Activated CD4-positive, alpha-beta T cell treated with anti-CD3 and anti-CD28 coated beads, Interleukin-2, amount 50 U/mL, for 48 hours (primary cell): ENCODE measurements at regions not wholly inside any gene's neighbourhood (a gene's known extent, or its start where the extent isn't known, plus 50 kb on each side); places are given as distances from the start of the nearest gene placed in this dataset.
"Not testable (repeated sequence)": the region's sequence is repeated elsewhere in the genome, so short reads cannot be mapped to it uniquely, and the experiment has no call there.

ENCODE experiments used
- DNase-seq, 2 experiments: peaks; one replicate each; pipeline ENCODE4 v3.0.0-alpha.2; 2020

DNA sequence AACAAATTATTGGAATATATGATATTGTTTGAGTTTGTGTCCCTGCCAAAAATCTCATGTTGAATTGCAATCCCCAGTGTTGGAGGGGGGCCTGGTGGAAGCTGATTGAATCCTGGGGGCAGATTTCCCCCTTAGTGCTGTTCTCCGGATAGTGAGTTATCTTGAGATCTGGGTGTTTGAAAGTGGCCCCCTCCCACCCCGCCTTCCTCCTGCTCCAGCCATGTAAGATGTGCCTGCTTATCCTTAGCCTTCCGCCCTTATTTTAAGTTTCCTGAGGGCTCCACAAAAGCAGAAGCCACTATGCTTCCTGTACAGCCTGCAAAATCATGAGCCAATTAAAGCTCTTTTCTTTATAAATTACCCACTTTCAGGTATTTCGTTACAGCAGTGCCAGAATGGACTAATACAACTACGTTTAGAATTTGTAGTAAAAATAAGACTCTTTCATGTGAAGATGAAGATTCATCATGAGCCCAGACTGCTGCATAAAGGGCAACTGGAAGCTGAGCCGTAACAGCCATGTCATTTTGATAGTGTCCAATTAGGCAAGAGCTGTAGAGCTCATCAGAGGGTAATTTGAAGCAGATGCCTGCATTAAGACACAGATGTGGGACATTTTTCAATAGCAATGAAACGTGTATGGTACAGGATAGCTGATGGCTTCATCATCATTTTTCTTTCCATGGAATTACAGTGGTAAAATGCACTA is 1007.2 kb downstream of the REEP3 start:
- no peak for DNase-seq

DNA sequence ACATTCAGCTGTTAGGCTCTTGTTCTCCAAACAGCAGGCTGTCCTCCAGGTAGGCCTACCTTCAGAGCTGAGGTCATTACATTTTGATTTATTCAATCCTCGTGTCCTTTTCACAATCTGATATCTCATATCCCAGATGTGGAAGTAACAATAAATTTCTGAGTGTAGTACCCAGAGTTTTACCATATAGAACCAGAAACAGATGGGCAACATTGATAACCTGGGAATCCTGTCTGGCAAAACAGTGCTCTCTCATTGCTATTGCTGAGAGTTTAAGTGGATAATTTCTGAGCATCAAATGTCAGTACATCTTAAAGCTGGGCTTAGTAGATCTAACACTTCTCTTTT is 1007.8 kb downstream of the REEP3 start:
- no peak for DNase-seq

DNA sequence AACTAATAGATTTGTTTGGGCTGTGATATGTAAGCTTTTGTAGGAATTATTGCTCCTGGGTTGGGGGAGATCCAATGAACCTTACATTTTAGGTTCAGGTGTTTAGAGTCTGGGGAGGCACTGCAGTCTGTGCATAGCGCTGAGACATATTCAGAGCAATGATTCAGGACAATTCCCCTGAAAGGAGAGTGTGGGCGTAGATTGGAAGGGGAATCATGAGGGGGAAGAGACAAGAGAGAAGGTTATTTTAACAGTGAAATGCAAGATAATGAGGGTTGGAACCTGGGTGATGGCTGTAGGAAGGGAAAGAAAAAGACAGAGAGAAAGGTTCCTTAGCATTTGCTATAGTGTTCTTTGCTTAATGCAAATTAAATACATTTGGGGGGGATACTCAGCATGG is 1013.4 kb downstream of the REEP3 start:
- no peak for DNase-seq

DNA sequence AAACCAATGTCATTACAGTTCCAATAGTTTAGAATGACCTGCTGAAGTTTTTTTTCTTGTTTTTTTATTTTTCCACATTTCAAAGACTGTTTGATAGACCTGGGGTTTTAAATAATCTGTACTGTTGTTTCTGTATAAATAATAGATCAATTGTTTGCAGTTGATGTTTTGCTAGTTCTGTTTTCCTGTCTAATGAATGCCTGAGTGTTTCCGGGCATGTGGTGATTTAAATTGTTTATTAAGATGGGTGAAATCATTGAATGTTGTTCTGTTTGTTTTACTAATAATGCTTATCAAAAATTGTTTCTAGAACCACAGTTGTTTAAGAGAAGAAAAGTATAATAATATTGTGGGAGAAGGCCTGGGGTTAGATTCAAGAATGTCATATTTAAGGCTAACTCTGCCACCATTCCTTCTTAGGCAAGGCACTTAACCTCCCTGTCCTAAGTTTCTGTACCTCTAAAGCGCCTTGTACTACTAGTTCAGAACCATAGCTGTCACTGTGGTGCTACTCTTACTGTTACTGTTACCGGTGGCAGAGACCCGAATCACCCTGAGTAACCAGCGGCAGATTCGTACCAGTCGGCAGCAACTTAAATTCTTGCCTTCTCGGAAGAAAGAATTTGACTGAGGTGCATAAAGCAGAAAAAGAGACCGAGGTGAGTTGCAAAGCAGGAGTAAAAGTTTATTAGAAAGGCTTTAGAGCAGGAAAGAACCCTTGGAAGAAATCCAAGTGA is 1014.1 kb downstream of the REEP3 start:
- DNase-seq: no peak

- no peak for DNase-seq
These were observed 1015.9 kb downstream of the REEP3 start for GRCh38 chr10:64537112-64537511.

DNA sequence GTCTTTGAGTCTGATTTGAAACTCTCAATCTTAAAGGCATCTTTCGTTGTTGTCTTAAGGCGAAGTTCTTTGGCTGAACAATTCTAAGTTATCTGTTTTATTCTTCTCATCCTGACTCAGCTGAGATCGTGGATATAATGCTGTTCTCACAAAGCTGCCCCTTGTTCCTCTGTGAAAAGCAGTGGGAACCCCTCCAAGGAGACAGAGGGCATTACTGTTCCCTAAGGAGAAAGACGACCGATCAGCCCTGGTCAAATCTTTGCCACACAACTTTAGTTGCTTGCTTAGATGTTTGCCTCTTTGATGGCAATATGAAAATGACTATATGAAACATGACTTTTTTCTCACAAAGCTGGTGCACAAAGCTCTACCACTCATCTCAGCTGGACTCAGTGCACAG is 1016.7 kb downstream of the REEP3 start:
- no peak for DNase-seq

GRCh38 chr10:64546073-64546472 is 1024.9 kb downstream of the REEP3 start:
- no peak for DNase-seq

GRCh38 chr10:64547168-64547567 is 1026.0 kb downstream of the REEP3 start:
- DNase-seq: no peak

- no peak for DNase-seq
These were observed 1034.5 kb downstream of the REEP3 start for GRCh38 chr10:64555666-64556065.

DNA sequence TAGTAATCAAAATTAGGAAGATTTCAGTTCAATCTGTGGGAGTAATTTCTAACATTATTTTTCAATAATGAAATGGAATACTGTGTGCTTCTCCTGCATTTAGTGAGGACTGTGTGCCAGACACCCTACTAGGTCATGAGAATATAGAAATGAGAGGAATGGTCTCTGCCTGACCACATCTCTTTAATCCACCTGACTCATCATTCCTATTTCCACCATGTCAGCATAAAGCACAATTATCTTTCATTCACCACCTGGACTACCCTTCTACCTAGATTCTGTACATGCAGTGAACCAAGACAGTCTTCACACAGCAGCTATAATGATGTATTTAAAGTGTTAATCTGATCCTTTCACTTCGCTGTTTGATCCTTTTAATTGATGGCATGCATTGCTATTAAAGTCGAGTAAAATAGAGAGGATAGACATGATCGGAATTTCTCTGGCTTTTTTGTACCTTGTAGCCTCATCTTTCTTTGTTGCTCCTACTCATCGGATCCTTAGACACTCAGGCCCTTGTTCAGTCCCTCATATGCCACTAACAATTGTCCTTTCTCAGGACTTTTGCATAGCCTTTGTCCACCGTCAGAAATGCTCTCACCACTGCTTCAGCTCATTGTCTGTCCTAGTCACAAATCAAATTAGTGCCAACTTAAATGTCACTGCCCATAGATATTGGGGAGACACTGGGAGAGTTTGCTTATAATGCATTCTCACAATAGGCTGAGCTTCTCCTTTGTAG is 1037.1 kb downstream of the REEP3 start:
- DNase-seq: no peak

GRCh38 chr10:64571056-64571455 is 1049.9 kb downstream of the REEP3 start:
- no peak for DNase-seq

DNA sequence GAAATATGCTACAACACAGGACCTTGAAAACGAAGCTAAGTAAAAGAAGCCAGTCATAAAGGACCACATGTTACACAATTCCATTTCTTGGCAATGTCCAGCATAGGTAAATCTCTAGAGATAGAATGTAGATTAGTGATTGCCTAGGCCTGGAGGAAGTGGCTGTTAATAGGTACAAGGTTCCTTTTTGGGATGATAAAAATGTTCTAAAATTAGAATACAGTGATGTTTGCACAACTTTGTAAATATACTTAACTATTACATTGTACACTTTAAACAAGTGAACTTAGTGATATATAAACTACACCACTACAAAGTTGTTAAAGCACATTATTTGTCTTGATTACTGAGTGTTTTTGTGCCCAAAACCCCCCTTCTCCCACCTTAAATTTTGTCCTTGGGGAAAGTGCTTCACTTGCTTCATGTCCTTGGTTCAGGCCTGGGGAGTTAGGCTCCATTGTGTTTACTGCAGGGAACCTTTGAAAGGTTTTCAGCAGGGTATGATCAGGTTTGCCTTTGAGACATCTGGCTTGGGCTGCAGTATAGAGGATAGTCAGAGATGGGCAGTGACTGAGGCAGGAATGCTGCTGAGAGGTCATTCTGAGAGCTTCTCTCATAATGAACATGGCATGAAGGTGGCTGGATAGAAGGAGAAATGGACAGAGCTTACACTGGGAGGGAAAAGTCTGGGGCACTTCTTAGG is 1052.6 kb downstream of the REEP3 start:
- no peak for DNase-seq

DNA sequence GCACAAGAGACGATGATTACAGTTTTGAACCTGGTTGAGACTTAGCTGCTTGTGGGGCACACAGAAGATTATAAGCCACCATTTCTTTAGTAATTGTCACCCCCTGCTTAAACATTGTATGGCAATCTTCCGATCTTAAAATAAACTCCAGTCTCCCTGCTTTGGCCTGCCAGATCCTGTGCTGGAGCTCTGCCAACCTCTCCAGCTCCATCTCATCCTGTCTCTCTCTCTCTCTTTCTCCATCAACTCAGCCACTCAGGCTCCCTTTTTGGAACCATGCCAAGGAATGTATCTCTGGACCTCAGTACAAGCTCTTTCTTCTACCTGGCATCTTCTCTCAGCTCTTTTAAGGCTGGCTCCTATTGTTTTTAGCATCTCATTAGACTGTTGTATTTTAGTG is 1053.2 kb downstream of the REEP3 start:
- no peak for DNase-seq

GRCh38 chr10:64576497-64576896 is 1055.3 kb downstream of the REEP3 start:
- no peak for DNase-seq

DNA sequence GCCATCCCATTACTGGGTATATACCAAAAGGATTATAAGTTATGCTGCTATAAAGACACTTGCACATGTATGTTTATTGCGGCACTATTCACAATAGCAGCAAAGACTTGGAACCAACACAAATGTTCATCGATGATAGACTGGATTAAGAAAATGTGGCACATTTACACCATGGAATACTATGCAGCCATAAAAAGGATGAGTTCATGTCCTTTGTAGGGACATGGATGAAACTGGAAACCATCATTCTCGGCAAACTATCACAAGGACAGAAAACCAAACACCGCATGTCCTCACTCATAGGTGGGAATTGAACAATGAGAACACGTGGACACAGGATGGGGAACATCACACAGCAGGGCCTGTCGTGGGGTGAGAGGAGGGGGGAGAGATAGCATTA is 1057.6 kb downstream of the REEP3 start:
- DNase-seq: not testable (repeated sequence)

DNA sequence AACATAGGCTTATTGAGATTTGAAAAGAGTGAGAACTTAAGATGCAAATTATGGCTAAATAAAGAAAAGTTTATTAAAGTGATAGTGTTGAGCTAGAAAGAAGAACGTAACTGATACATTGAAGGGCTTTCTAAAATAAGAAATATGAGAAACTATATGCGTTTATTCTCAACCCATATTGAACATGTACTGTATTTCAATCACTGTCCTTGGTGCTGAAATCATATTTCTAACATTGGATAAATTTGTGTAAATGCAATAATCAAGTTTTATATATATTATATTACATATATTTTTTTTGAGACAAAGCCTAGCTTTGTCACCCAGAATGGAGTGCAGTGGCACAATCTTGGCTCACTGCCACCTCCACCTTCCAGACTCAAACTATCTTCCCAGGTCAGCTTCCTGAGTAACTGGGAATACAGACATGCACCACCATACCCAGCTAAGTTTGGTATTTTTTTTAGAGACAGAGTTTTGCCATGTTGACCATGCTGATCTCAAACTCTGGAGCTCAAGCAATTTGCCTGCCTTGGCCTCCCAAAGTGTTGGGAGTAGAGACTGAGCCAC is 1065.8 kb downstream of the REEP3 start:
- DNase-seq: no peak

DNA sequence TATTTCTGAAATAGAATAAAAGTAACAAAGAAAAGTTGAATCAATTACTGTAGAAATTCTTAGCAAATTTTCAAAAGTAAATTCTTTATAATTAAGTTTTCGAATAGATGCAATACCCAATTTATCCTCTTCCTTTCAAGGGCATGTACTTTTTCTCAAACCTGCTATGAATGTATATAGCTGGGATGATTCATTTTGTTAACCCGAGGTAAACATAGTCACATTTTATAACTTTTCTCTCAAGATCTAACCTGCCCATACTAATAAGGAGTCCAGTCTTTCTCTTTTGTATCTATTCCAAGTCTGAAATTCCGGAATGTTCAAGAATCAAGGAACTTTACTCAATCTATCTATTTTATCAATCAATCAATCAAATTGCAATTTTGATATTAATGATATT is 1072.9 kb downstream of the REEP3 start:
- no peak for DNase-seq

DNA sequence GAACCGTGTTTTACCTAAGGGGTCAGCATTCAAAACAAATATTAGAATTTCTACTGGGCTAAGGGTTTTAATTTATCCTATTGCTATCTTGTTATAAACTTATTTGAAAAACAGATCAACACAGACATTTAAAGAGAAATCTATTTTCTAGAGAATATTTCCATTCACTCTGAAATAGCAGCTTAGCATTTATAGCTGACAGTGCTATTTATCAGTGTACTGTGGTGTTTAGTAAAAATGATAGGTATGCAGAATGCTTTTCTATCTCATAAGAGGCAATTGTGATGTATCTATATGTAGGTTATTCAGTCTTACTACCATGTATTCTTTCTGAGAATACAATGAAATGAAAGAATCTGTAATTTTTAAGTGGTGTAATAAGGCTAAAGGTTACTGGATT is 1077.4 kb downstream of the REEP3 start:
- DNase-seq: no peak

GRCh38 chr10:64601298-64601697 is 1080.1 kb downstream of the REEP3 start:
- DNase-seq: no peak

DNA sequence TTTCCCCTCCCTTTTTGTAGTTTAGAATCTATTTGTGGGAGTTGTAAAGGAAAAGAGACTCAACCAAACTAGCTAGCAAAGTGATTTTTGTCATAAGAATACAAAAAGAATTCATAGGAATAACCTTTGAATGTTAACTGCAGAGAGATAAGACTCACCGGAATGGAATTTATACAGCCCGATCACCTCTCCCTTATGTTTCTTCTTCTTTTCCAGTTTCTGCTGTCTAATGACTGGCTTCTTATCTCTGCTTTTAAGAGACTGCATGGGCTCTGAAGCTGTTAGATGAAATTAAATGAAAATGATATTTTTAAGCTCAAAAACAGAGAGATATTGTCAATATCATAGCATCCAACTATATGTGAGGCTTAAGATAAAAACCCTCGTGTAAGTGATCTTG is 1095.9 kb downstream of the REEP3 start:
- DNase-seq: no peak

- DNase-seq: no peak
These were observed 1097.9 kb downstream of the REEP3 start for GRCh38 chr10:64619102-64619501.

- no peak for DNase-seq
These were observed 1105.7 kb downstream of the REEP3 start for GRCh38 chr10:64626924-64627323.

DNA sequence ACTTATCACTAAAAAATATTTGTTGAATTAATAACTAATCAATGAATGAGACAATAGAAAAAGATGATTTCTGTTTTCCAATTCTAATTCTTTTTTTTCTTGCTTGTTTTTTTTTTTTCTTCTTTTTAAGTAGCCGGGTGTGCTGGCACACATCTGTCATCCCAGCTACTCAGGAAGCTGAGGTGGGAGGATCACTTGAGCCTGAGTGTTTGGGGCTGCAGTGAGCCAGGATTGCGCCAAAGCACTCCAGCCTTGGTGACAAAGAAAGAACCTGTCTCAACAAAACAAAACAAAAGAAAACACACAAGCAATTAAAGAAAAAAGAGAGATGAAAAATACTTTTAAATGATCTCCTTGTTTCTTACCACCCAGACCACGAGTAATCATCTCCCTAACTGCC is 1109.3 kb downstream of the REEP3 start:
- DNase-seq: no peak
